CD4-positive, alpha-beta T cell (primary cell): ENCODE measurements at regions not wholly inside any gene's neighbourhood (a gene's known extent, or its start where the extent isn't known, plus 50 kb on each side); places are given as distances from the start of the nearest gene placed in this dataset.
"Not testable (repeated sequence)": the region's sequence is repeated elsewhere in the genome, so short reads cannot be mapped to it uniquely, and the experiment has no call there.

Experiments
- ATAC-seq: fragments of 200-7000 bp; cut with Tn5 transposase; one replicate; pipeline ENCODE4 v1.10.0; 2022; ENCODE audit warnings: mild to moderate bottlenecking; ENCODE audit not compliant: poor library complexity
- CTCF ChIA-PET: fragments of 350-600 bp; sonication (Branson Sonifier 250); formaldehyde crosslinking; loops from one replicate; lab custom pipeline; 2021; ENCODE audit warnings: antibody characterized with exemption, inconsistent platforms; lab: Charles Lee
- POLR2A ChIA-PET: fragments of 350-600 bp; sonication (Branson Sonifier 250); formaldehyde crosslinking; loops from one replicate; lab custom pipeline; 2021; ENCODE audit warnings: antibody characterized with exemption, inconsistent platforms; lab: Charles Lee
- DNase-seq, 14 experiments: peaks; one replicate each; pipeline ENCODE4 v3.0.0-alpha.2; 2013 to 2020; ENCODE audit warnings: mixed read lengths in 2 of 14
- H3K27ac ChIP-seq, 2 donors: one replicate each; pipeline versions ENCODE4 v1.5.1 to v1.7.0; 2013; ENCODE audit warnings: low read length in 2 of 2, low read depth in 1 of 2, mild to moderate bottlenecking in 1 of 2
- H3K27me3 ChIP-seq, 2 experiments: 1 replicate in 1 of 2; 2 replicates in 1 of 2; pipeline versions ENCODE4 v1.6.1 to v1.7.0; 2013; ENCODE audit warnings: low read length in 2 of 2, control low read depth in 1 of 2, mild to moderate bottlenecking in 1 of 2, moderate library complexity in 1 of 2; ENCODE audit not compliant: insufficient read depth in 2 of 2, control insufficient read depth in 1 of 2
- H3K36me3 ChIP-seq: one replicate; pipeline ENCODE4 v1.6.1; 2013; ENCODE audit warnings: low read length, control low read depth; ENCODE audit not compliant: insufficient read depth
- H3K4me1 ChIP-seq: one replicate; pipeline ENCODE4 v1.6.1; 2013; ENCODE audit warnings: low read length, control low read depth; ENCODE audit not compliant: insufficient read depth
- H3K4me3 ChIP-seq: one replicate; pipeline ENCODE4 v1.5.1; 2013; ENCODE audit warnings: mild to moderate bottlenecking, low read length, moderate library complexity
- H3K9me3 ChIP-seq, 2 experiments: 1 replicate in 1 of 2; 2 replicates in 1 of 2; pipeline versions ENCODE4 v1.6.1 to v1.7.0; 2013; ENCODE audit warnings: low read length in 2 of 2, mild to moderate bottlenecking in 2 of 2, control low read depth in 1 of 2, moderate library complexity in 1 of 2; ENCODE audit not compliant: control insufficient read depth in 1 of 2, insufficient read depth in 1 of 2
- H3K27ac Mint-ChIP-seq: one replicate; pipeline ENCODE4 v1.8.0; 2020; ENCODE audit warnings: mixed read lengths
- H3K27me3 Mint-ChIP-seq: one replicate; pipeline ENCODE4 v1.8.0; 2021; ENCODE audit warnings: mixed read lengths
- H3K36me3 Mint-ChIP-seq: one replicate; pipeline ENCODE4 v1.8.0; 2021; ENCODE audit warnings: low read depth, mixed read lengths
- H3K4me1 Mint-ChIP-seq: one replicate; pipeline ENCODE4 v1.8.0; 2021; ENCODE audit warnings: low read depth, mixed read lengths
- H3K4me3 Mint-ChIP-seq: one replicate; pipeline ENCODE4 v1.8.0; 2020; ENCODE audit warnings: mild to moderate bottlenecking, mixed read lengths
- H3K9me3 Mint-ChIP-seq: one replicate; pipeline ENCODE4 v1.8.0; 2020; ENCODE audit warnings: mixed read lengths
- CTCF ChIP-seq: fragments of 200-600 bp; IDR thresholded peaks from one replicate; pipeline ENCODE4 v1.8.0; 2022; ENCODE audit warnings: antibody characterized with exemption, mild to moderate bottlenecking
- intact Hi-C, 2 experiments: fragments of 100-400 bp; cut with DNase I in 1 of 2; cut with micrococcal nuclease in 1 of 2; formaldehyde crosslinking; loops; one replicate each; pipeline versions ENCODE4 v1.15.1 to v1.9.0; 2023 to 2025; cut with DNase I, micrococcal nuclease

- Mint-ChIP-seq H3K36me3 (no peaks in the 10 kb centered on the region), H3K4me3 (no peak overlapping the region), H3K27me3 (no peaks in the 10 kb centered on the region), H3K4me1 (no peaks in the 10 kb centered on the region), H3K9me3 (no peaks in the 10 kb centered on the region), H3K27ac (no peak overlapping the region)
- H3K27ac ChIP-seq = no peak overlapping the region
- H3K4me3 ChIP-seq = no peak overlapping the region
- H3K27me3 ChIP-seq = no peaks in the 10 kb centered on the region
- ATAC-seq (no peak), DNase-seq (no peak)
- peaks cover 0 to 5% of the 10 kb centered on the region in 2 experiments for H3K9me3 ChIP-seq
- H3K36me3 ChIP-seq = no peaks in the 10 kb centered on the region
- ChIA-PET CTCF (no interaction called here), POLR2A (no interaction called here)
- intact Hi-C loops = no loop called here
- no peak for TF ChIP-seq CTCF
- no peaks in the 10 kb centered on the region for H3K4me1 ChIP-seq
Measured at GRCh38 chr7:15816835-15817426, 130.4 kb upstream of the MEOX2 start.

GRCh38 chr7:15813448-15813847 lies 127.0 kb upstream of the MEOX2 start:
- intact Hi-C loops = no loop called here
- Histone ChIP-seq H3K27me3 (no peaks in the 10 kb centered on the region), H3K4me3 (no peak overlapping the region), H3K4me1 (no peaks in the 10 kb centered on the region), H3K9me3 (peaks cover 0 to 8% of the 10 kb centered on the region in 2 experiments), H3K27ac (no peak overlapping the region), H3K36me3 (no peaks in the 10 kb centered on the region)
- Mint-ChIP-seq H3K27ac (no peak overlapping the region), H3K9me3 (no peaks in the 10 kb centered on the region), H3K4me3 (no peak overlapping the region), H3K36me3 (no peaks in the 10 kb centered on the region), H3K27me3 (no peaks in the 10 kb centered on the region), H3K4me1 (no peaks in the 10 kb centered on the region)
- no peak for ATAC-seq
- TF ChIP-seq CTCF = no peak
- POLR2A ChIA-PET = no interaction called here
- DNase-seq = no peak
- CTCF ChIA-PET = no interaction called here

- H3K27ac ChIP-seq, H3K36me3 Mint-ChIP-seq, H3K36me3 ChIP-seq, H3K4me1 Mint-ChIP-seq, POLR2A ChIA-PET, H3K4me3 Mint-ChIP-seq, H3K27me3 ChIP-seq, H3K4me3 ChIP-seq, ATAC-seq, H3K27me3 Mint-ChIP-seq, H3K27ac Mint-ChIP-seq, H3K4me1 ChIP-seq, DNase-seq, H3K9me3 ChIP-seq, CTCF ChIA-PET, H3K9me3 Mint-ChIP-seq, intact Hi-C loops: not testable (repeated sequence)
Measured at GRCh38 chr7:15810383-15810782, 123.9 kb upstream of the MEOX2 start.

- H3K4me1 Mint-ChIP-seq, H3K9me3 ChIP-seq, H3K9me3 Mint-ChIP-seq, H3K27me3 Mint-ChIP-seq, H3K27ac ChIP-seq, H3K4me3 ChIP-seq, CTCF ChIA-PET, H3K36me3 ChIP-seq, intact Hi-C loops, H3K36me3 Mint-ChIP-seq, DNase-seq, H3K4me1 ChIP-seq, H3K27me3 ChIP-seq, H3K4me3 Mint-ChIP-seq, H3K27ac Mint-ChIP-seq, ATAC-seq: not testable (repeated sequence)
- POLR2A ChIA-PET = interaction anchor here (0.6 kb wide), 1 partner anchor 43 kb away, joined by 3 read pairs; no protein-coding TSS in a partner anchor
Measured at GRCh38 chr7:15809936-15810335, 123.5 kb upstream of the MEOX2 start.
